Esophagus squamous epithelium (tissue), 4 donors: ENCODE measurements at regions not wholly inside any gene's neighbourhood (a gene's known extent, or its start where the extent isn't known, plus 50 kb on each side); places are given as distances from the start of the nearest gene placed in this dataset.

Experiments used
- POLR2A ChIP-seq, 4 donors: fragments of 450-650 bp; IDR thresholded peaks; one replicate each; pipeline ENCODE4 v1.6.1; 2017; ENCODE audit warnings: antibody characterized with exemption in 4 of 4, mild to moderate bottlenecking in 4 of 4, moderate library complexity in 3 of 4
- TF ChIP-seq, protein P1 (sequence below), 6 experiments: fragments of 450-650 bp in 4 of 6; fragments of 200-600 bp in 2 of 6; sonication (generic) in 2 of 6; IDR thresholded peaks; one replicate each; pipeline ENCODE4 v1.5.1; 2016 to 2019; ENCODE audit warnings: antibody characterized with exemption in 6 of 6, mild to moderate bottlenecking in 4 of 6, moderate library complexity in 4 of 6

GRCh38 chr7:109637428-109637990 is 1067.8 kb downstream of the DNAJB9 start:
- TF ChIP-seq, protein P1, sequence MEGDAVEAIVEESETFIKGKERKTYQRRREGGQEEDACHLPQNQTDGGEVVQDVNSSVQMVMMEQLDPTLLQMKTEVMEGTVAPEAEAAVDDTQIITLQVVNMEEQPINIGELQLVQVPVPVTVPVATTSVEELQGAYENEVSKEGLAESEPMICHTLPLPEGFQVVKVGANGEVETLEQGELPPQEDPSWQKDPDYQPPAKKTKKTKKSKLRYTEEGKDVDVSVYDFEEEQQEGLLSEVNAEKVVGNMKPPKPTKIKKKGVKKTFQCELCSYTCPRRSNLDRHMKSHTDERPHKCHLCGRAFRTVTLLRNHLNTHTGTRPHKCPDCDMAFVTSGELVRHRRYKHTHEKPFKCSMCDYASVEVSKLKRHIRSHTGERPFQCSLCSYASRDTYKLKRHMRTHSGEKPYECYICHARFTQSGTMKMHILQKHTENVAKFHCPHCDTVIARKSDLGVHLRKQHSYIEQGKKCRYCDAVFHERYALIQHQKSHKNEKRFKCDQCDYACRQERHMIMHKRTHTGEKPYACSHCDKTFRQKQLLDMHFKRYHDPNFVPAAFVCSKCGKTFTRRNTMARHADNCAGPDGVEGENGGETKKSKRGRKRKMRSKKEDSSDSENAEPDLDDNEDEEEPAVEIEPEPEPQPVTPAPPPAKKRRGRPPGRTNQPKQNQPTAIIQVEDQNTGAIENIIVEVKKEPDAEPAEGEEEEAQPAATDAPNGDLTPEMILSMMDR (IDR thresholded peaks at IDR 0.05): no peak
- no peak for TF ChIP-seq POLR2A (IDR thresholded peaks at IDR 0.05)
